ENCODE measurements at regions not wholly inside any gene's neighbourhood (a gene's known extent, or its start where the extent isn't known, plus 50 kb on each side); places are given as distances from the start of the nearest gene placed in this dataset.

DNA sequence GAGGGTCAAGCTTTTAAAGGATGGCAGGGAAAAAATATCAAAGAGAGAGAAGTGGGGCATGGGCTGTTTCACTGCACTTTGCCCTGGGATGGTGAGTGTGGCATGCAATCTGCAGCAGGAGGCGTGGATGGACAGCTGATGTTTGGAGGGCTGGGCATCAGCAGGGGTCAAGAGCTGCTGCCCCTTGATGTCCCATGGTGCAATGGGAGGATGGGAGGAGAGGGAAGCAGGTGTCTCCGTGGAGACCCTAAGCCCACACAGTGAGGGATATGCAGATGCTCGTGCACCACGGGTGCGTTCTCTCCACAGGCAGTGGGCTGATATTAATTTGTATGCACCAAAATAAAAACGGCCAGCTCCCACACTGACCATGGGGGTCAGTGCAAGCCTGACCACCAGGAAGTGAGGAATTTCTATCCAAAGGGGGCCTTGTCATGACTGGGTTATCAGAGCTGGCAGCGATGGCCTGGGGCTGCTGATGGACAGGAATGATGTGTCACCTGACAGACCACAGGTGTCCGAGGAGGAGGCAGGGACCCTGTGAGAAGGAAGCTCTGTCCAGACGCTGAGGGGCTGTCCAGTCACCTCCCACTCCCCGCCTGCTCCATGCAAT lies 183.6 kb downstream of the IRF8 start:
- DNase-seq (ENCODE audit: low spot score in 2 of 2), result no peak
- H3K4me3 ChIP-seq, result no peak overlapping the region
- TF ChIP-seq EP300 (IDR thresholded peaks at IDR 0.05) (no peak), POLR2A (IDR thresholded peaks at IDR 0.05) (no peak)
- TF ChIP-seq, protein P1, sequence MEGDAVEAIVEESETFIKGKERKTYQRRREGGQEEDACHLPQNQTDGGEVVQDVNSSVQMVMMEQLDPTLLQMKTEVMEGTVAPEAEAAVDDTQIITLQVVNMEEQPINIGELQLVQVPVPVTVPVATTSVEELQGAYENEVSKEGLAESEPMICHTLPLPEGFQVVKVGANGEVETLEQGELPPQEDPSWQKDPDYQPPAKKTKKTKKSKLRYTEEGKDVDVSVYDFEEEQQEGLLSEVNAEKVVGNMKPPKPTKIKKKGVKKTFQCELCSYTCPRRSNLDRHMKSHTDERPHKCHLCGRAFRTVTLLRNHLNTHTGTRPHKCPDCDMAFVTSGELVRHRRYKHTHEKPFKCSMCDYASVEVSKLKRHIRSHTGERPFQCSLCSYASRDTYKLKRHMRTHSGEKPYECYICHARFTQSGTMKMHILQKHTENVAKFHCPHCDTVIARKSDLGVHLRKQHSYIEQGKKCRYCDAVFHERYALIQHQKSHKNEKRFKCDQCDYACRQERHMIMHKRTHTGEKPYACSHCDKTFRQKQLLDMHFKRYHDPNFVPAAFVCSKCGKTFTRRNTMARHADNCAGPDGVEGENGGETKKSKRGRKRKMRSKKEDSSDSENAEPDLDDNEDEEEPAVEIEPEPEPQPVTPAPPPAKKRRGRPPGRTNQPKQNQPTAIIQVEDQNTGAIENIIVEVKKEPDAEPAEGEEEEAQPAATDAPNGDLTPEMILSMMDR (IDR thresholded peaks at IDR 0.05), result no peak
- no peaks in the 10 kb centered on the region for H3K36me3 ChIP-seq
- no peak overlapping the region for H3K27ac ChIP-seq
- peaks cover 0 to 47% of the 10 kb centered on the region in 2 donors for H3K27me3 ChIP-seq
- WGBS, 2 donors, result 36 to 49% methylated on average over 10 of the region's 10 CpGs
- no peaks in the 10 kb centered on the region for H3K9me3 ChIP-seq
- no peaks in the 10 kb centered on the region for H3K4me1 ChIP-seq

DNA sequence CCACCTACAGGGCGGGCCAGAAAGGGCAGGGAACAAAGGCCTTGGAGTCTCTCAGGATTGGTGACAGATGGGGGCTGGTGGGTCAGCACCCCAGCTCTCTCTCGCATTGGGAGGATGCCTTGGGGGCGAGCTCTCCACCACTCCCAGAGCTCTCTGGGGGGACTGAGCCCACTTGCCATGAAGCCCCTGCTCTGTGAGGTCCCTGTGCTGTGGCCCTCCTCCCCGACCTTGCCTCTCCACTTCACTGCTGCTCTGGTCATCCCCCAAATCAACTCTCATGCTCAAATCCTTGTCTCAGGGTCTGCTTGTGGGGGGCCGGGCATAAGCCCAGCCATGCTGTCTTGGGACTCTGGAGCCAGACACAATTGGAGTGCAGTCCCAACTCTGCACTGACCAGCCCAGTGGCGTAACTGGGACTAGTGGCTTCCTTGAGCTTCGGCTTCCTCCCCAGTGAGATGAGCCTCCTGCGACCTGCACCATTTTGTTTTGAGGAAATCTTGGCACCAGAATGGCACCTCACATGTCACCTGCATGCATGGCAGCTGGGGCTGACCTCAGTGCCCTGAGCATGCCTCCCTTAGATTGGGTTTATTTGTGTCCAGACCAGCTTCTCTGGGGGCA lies 184.5 kb downstream of the IRF8 start:
- no peak for DNase-seq (ENCODE audit: low spot score in 2 of 2)
- Histone ChIP-seq H3K27ac (no peak overlapping the region), H3K36me3 (no peaks in the 10 kb centered on the region), H3K9me3 (no peaks in the 10 kb centered on the region), H3K4me1 (no peaks in the 10 kb centered on the region), H3K4me3 (no peak overlapping the region), H3K27me3 (peaks cover 0 to 41% of the 10 kb centered on the region in 2 donors)
- no peak for TF ChIP-seq POLR2A (IDR thresholded peaks at IDR 0.05)
- TF ChIP-seq, protein P1 (IDR thresholded peaks at IDR 0.05), result no peak
- WGBS, 2 donors, result 67 to 77% methylated on average over 8 of the region's 8 CpGs

DNA sequence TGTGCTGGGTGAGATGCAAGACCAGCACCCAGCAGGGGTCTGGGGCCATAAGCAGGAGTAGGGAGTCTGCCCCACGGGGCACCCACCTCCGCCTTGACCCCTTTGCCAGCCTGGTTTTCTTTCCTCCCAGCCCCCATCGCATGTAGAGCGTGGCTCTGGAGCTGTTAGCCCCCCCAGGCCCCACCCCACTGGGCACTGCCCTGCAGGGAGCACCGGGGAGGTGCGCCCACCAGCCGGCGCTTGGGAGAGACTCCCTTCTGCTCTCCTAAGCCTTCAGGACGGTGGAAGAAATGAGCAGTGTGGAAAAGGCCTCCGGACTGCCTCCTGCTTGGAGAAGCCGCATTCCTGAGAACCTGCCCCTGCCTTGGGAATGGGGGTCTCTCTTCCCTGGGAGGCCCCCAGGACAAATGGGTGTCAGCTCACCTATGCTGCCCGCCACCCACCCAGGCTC lies 186.2 kb downstream of the IRF8 start:
- DNase-seq (ENCODE audit: low spot score in 2 of 2), result peak in 1 of 2 donors; percentile 1
- H3K27me3 ChIP-seq, result peaks cover 0 to 44% of the 10 kb centered on the region in 2 donors
- no peak for TF ChIP-seq POLR2A (IDR thresholded peaks at IDR 0.05)
- TF ChIP-seq, protein P1 (IDR thresholded peaks at IDR 0.05), result no peak
- TF ChIP-seq EP300 (IDR thresholded peaks at IDR 0.05), result no peak
- H3K4me1 ChIP-seq, result no peaks in the 10 kb centered on the region
- no peak overlapping the region for H3K27ac ChIP-seq
- no peak overlapping the region for H3K4me3 ChIP-seq
- no peaks in the 10 kb centered on the region for H3K9me3 ChIP-seq
- no peaks in the 10 kb centered on the region for H3K36me3 ChIP-seq
- 83 to 93% methylated on average over 7 to 11 of the region's 12 CpGs for WGBS, 2 donors

- DNase-seq (ENCODE audit: low spot score in 2 of 2), result peak in 1 of 2 donors; percentile 7
- Histone ChIP-seq H3K4me1 (no peaks in the 10 kb centered on the region), H3K9me3 (no peaks in the 10 kb centered on the region), H3K27me3 (peaks cover 0 to 39% of the 10 kb centered on the region in 2 donors), H3K36me3 (no peaks in the 10 kb centered on the region), H3K4me3 (no peak overlapping the region), H3K27ac (no peak overlapping the region)
- 72 to 79% methylated on average over 8 of the region's 8 CpGs for WGBS, 2 donors
- TF ChIP-seq, protein P1 (IDR thresholded peaks at IDR 0.05), result no peak
- no peak for TF ChIP-seq EP300 (IDR thresholded peaks at IDR 0.05)
- TF ChIP-seq POLR2A (IDR thresholded peaks at IDR 0.05), result no peak
Observed at GRCh38 chr16:86085795-86086194, 186.8 kb downstream of the IRF8 start.

DNA sequence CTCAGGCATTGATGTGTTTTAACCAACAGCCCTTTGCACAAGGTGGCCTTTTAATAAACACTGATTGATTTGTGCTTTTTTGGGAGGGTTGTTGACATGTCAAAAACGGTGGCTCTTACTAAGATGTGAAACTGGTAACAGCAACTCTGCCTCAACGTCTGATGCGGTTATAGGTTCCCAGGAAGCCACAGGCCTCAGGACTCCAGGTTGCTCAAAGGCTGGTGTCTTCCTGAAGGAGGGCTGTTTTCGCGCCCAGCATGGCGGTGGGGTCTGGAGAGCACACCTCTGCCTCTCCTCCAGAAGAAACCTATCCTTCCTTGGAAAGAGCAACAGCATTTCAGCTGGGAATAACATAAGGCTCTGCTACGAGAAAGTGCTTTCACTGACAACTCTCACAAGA lies 187.5 kb downstream of the IRF8 start:
- Histone ChIP-seq H3K9me3 (no peaks in the 10 kb centered on the region), H3K4me3 (no peak overlapping the region), H3K27ac (no peak overlapping the region), H3K27me3 (peaks cover 0 to 39% of the 10 kb centered on the region in 2 donors), H3K4me1 (no peaks in the 10 kb centered on the region), H3K36me3 (no peaks in the 10 kb centered on the region)
- DNase-seq (ENCODE audit: low spot score in 2 of 2), result peak in 1 of 2 donors; percentile 3
- TF ChIP-seq, protein P1 (IDR thresholded peaks at IDR 0.05), result no peak
- TF ChIP-seq POLR2A (IDR thresholded peaks at IDR 0.05), result no peak
- no peak for TF ChIP-seq EP300 (IDR thresholded peaks at IDR 0.05)
- 79 to 86% methylated on average over 7 of the region's 7 CpGs for WGBS, 2 donors

All from tibial nerve (tissue), 4 donors.